ENCODE measurements at regions not wholly inside any gene's neighbourhood (a gene's known extent, or its start where the extent isn't known, plus 50 kb on each side); places are given as distances from the start of the nearest gene placed in this dataset.
"Not testable (repeated sequence)": the region's sequence is repeated elsewhere in the genome, so short reads cannot be mapped to it uniquely, and the experiment has no call there.

- TF ChIP-seq CTCF (IDR thresholded peaks at IDR 0.05; ENCODE audit: borderline replicate concordance, extremely low read depth, low read length, poor library complexity, severe bottlenecking); EZH2 (IDR thresholded peaks at IDR 0.05; ENCODE audit: borderline replicate concordance, low read depth, low read length, severe bottlenecking): not testable (repeated sequence)
Observed at GRCh38 chr21:38998281-38998680, 185.0 kb downstream of the PSMG1 start.
